ENCODE measurements at regions not wholly inside any gene's neighbourhood (a gene's known extent, or its start where the extent isn't known, plus 50 kb on each side); places are given as distances from the start of the nearest gene placed in this dataset.

DNA sequence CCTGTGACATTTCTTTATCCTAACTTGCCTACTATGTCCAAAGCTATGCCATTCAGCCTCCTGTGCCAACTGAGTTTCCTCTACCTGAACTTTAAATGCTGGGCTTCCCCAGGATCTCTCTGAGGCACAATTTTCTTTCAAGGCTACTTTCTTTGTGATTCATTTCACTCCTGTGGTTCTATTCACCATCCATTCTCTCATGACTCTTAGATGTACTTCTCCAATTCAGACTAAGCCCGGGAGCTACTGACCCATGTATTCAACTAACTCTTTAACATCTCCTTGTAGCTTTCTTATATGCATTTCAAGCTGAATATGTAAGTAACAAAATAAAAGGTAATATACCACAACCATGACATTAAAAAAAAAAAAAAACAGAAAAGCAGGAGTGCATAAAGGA lies 738.9 kb upstream of the USP15 start:
- TF ChIP-seq, protein P1, sequence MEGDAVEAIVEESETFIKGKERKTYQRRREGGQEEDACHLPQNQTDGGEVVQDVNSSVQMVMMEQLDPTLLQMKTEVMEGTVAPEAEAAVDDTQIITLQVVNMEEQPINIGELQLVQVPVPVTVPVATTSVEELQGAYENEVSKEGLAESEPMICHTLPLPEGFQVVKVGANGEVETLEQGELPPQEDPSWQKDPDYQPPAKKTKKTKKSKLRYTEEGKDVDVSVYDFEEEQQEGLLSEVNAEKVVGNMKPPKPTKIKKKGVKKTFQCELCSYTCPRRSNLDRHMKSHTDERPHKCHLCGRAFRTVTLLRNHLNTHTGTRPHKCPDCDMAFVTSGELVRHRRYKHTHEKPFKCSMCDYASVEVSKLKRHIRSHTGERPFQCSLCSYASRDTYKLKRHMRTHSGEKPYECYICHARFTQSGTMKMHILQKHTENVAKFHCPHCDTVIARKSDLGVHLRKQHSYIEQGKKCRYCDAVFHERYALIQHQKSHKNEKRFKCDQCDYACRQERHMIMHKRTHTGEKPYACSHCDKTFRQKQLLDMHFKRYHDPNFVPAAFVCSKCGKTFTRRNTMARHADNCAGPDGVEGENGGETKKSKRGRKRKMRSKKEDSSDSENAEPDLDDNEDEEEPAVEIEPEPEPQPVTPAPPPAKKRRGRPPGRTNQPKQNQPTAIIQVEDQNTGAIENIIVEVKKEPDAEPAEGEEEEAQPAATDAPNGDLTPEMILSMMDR (conservative IDR thresholded peaks at IDR 0.05; ENCODE audit: low read length), result no peak
- TF ChIP-seq EZH2phosphoT487 (IDR thresholded peaks at IDR 0.05; ENCODE audit: borderline replicate concordance), result no peak

Data from Loucy (cell line).